ENCODE measurements at regions not wholly inside any gene's neighbourhood (a gene's known extent, or its start where the extent isn't known, plus 50 kb on each side); places are given as distances from the start of the nearest gene placed in this dataset.

GRCh38 chr10:3526727-3527501 is 258.1 kb downstream of the KLF6 start:
- no peak for DNase-seq (ENCODE audit: low read depth in 3 of 3, low spot score in 2 of 3)

GRCh38 chr10:3525832-3526449 is 259.1 kb downstream of the KLF6 start:
- no peak for DNase-seq (ENCODE audit: low read depth in 3 of 3, low spot score in 2 of 3)

- DNase-seq (ENCODE audit: low read depth in 3 of 3, low spot score in 2 of 3), result no peak
These were observed 260.7 kb downstream of the KLF6 start for GRCh38 chr10:3524086-3524960.

- no peak for DNase-seq (ENCODE audit: low read depth in 3 of 3, low spot score in 2 of 3)
These were observed 261.5 kb downstream of the KLF6 start for GRCh38 chr10:3523309-3524050.

- DNase-seq (ENCODE audit: low read depth in 3 of 3, low spot score in 2 of 3), result no peak
These were observed 268.1 kb downstream of the KLF6 start for GRCh38 chr10:3516923-3517255.

GRCh38 chr10:3516234-3516922 is 268.6 kb downstream of the KLF6 start:
- no peak for DNase-seq (ENCODE audit: low read depth in 3 of 3, low spot score in 2 of 3)

GRCh38 chr10:3514691-3515090 is 270.3 kb downstream of the KLF6 start:
- no peak for DNase-seq (ENCODE audit: low read depth in 3 of 3, low spot score in 2 of 3)

GRCh38 chr10:3512263-3512662 is 272.7 kb downstream of the KLF6 start:
- no peak for DNase-seq (ENCODE audit: low read depth in 3 of 3, low spot score in 2 of 3)

GRCh38 chr10:3511483-3511882 is 273.5 kb downstream of the KLF6 start:
- no peak for DNase-seq (ENCODE audit: low read depth in 3 of 3, low spot score in 2 of 3)

- no peak for DNase-seq (ENCODE audit: low read depth in 3 of 3, low spot score in 2 of 3)
These were observed 274.3 kb downstream of the KLF6 start for GRCh38 chr10:3510741-3511140.

GRCh38 chr10:3509355-3509754 is 275.7 kb downstream of the KLF6 start:
- DNase-seq (ENCODE audit: low read depth in 3 of 3, low spot score in 2 of 3), result no peak

GRCh38 chr10:3503299-3503698 is 281.7 kb downstream of the KLF6 start:
- DNase-seq (ENCODE audit: low read depth in 3 of 3, low spot score in 2 of 3), result no peak

- no peak for DNase-seq (ENCODE audit: low read depth in 3 of 3, low spot score in 2 of 3)
These were observed 282.3 kb downstream of the KLF6 start for GRCh38 chr10:3502673-3503072.

- DNase-seq (ENCODE audit: low read depth in 3 of 3, low spot score in 2 of 3), result no peak
These were observed 284.6 kb downstream of the KLF6 start for GRCh38 chr10:3500408-3500856.

- DNase-seq (ENCODE audit: low read depth in 3 of 3, low spot score in 2 of 3), result no peak
These were observed 285.9 kb downstream of the KLF6 start for GRCh38 chr10:3499120-3499519.

- no peak for DNase-seq (ENCODE audit: low read depth in 3 of 3, low spot score in 2 of 3)
These were observed 287.4 kb downstream of the KLF6 start for GRCh38 chr10:3497581-3497980.

GRCh38 chr10:3496138-3496537 is 288.9 kb downstream of the KLF6 start:
- no peak for DNase-seq (ENCODE audit: low read depth in 3 of 3, low spot score in 2 of 3)

- DNase-seq (ENCODE audit: low read depth in 3 of 3, low spot score in 2 of 3), result no peak
These were observed 289.7 kb downstream of the KLF6 start for GRCh38 chr10:3495281-3495680.

GRCh38 chr10:3494838-3495230 is 290.2 kb downstream of the KLF6 start:
- DNase-seq (ENCODE audit: low read depth in 3 of 3, low spot score in 2 of 3), result no peak

GRCh38 chr10:3494131-3494837 is 290.7 kb downstream of the KLF6 start:
- DNase-seq (ENCODE audit: low read depth in 3 of 3, low spot score in 2 of 3), result no peak

All from right renal cortex interstitium (tissue), 3 donors.